ENCODE measurements at regions not wholly inside any gene's neighbourhood (a gene's known extent, or its start where the extent isn't known, plus 50 kb on each side); places are given as distances from the start of the nearest gene placed in this dataset.

DNA sequence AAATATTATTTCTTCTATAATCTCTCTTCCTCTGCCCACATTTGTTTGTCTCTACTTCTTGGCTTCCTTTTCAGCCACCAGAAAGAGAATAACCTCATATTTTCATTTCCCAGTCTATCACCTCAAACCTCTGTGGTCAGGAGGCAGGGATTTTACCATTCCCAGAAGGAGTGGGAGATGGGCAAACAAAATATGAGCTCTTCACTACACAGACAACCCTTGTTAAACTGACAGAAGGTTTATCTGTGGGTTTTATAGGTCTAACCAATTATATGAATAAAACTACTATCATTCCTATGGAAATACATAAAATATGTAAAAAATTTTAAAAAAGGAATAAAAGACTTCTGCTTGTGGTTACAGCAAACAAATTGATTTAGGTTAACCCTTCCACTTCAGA, 160.0 kb upstream of the TRPC6 start:
- ChIA-PET CTCF (interaction anchor here (1.0 kb wide), 1 partner anchor 9 kb away, joined by 3 read pairs; no protein-coding TSS in a partner anchor), POLR2A (no interaction called here)
- TF ChIP-seq, protein P1, sequence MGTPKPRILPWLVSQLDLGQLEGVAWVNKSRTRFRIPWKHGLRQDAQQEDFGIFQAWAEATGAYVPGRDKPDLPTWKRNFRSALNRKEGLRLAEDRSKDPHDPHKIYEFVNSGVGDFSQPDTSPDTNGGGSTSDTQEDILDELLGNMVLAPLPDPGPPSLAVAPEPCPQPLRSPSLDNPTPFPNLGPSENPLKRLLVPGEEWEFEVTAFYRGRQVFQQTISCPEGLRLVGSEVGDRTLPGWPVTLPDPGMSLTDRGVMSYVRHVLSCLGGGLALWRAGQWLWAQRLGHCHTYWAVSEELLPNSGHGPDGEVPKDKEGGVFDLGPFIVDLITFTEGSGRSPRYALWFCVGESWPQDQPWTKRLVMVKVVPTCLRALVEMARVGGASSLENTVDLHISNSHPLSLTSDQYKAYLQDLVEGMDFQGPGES (IDR thresholded peaks at IDR 0.05; ENCODE audit: low read depth, low read length) = no peak
- TF ChIP-seq YY1 (IDR thresholded peaks at IDR 0.05; ENCODE audit: low read depth) (no peak), EZH2phosphoT487 (IDR thresholded peaks at IDR 0.05; ENCODE audit: borderline replicate concordance, low read depth) (no peak), TCF12 (IDR thresholded peaks at IDR 0.05) (no peak), MXI1 (IDR thresholded peaks at IDR 0.05; ENCODE audit: low read depth, low read length) (no peak), RFX5 (IDR thresholded peaks at IDR 0.05; ENCODE audit: low read length) (no peak), USF1 (IDR thresholded peaks at IDR 0.05; ENCODE audit: borderline replicate concordance, low read depth) (no peak), NRF1 (IDR thresholded peaks at IDR 0.05; ENCODE audit: low read depth, low read length) (no peak), REST (IDR thresholded peaks at IDR 0.05; ENCODE audit: low read depth, low read length) (no peak), SIN3A (IDR thresholded peaks at IDR 0.05; ENCODE audit: borderline replicate concordance, low read depth, low read length) (no peak)
- TF ChIP-seq, protein P2, sequence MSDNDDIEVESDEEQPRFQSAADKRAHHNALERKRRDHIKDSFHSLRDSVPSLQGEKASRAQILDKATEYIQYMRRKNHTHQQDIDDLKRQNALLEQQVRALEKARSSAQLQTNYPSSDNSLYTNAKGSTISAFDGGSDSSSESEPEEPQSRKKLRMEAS (IDR thresholded peaks at IDR 0.05; ENCODE audit: low read depth) = no peak
- Histone ChIP-seq H3K4me2 (no peak overlapping the region), H3K27me3 (ENCODE audit: insufficient read depth) (peaks cover 4% of the 10 kb centered on the region; the same call in 1 of the 2 replicates), H3K4me3 (ENCODE audit: low read depth in 2 of 2, low read length in 1 of 2) (no peak overlapping the region), H3K9ac (no peak overlapping the region), H3F3A (replicated peaks; ENCODE audit: insufficient read depth) (no peaks in the 10 kb centered on the region), H3K9me2 (no peaks in the 10 kb centered on the region), H3K36me3 (replicated peaks in 1 of 2; ENCODE audit: control insufficient read depth in 1 of 2, insufficient read depth in 2 of 2, low read length in 1 of 2) (no peaks in the 10 kb centered on the region), H3K79me2 (ENCODE audit: insufficient read depth) (no peaks in the 10 kb centered on the region), H3K27ac (ENCODE audit: low read depth in 2 of 2, low read length in 1 of 2) (no peak overlapping the region), H3K9me3 (no peaks in the 10 kb centered on the region), H4K20me1 (ENCODE audit: insufficient read depth) (no peaks in the 10 kb centered on the region), H2AFZ (ENCODE audit: low read depth) (no peak overlapping the region), H3K4me1 (ENCODE audit: control insufficient read depth in 1 of 2, insufficient read depth in 2 of 2, low read depth in 1 of 2, low read length in 1 of 2) (no peaks in the 10 kb centered on the region; a peak in 1 of 4 replicates)
- no peak for DNase-seq

Data from SK-N-SH (cell line).